Upper lobe of right lung (tissue), 1 donor: ENCODE measurements at regions not wholly inside any gene's neighbourhood (a gene's known extent, or its start where the extent isn't known, plus 50 kb on each side); places are given as distances from the start of the nearest gene placed in this dataset.
A peak's percentile ranks its signal among the peaks of the same experiment; 100 is the strongest.

Source experiments
- ATAC-seq: fragments of 200-7000 bp; cut with Tn5 transposase; one replicate; pipeline ENCODE4 v1.9.1; 2020; ENCODE audit warnings: mild to moderate bottlenecking, moderate library complexity
- DNase-seq: peaks from one replicate; pipeline ENCODE4 v3.0.0-alpha.2; 2020
- H3K27ac ChIP-seq: fragments of 200-600 bp; one replicate; pipeline ENCODE4 v1.8.0; 2022
- H3K27me3 ChIP-seq: fragments of 200-600 bp; one replicate; pipeline ENCODE4 v1.8.0; 2022; ENCODE audit warnings: mild to moderate bottlenecking
- H3K36me3 ChIP-seq: fragments of 200-600 bp; one replicate; pipeline ENCODE4 v1.8.0; 2022
- H3K4me1 ChIP-seq: fragments of 200-600 bp; one replicate; pipeline ENCODE4 v1.8.0; 2022
- H3K4me3 ChIP-seq: fragments of 200-600 bp; one replicate; pipeline ENCODE4 v1.8.0; 2022; ENCODE audit warnings: mild to moderate bottlenecking
- H3K9me3 ChIP-seq: fragments of 200-600 bp; one replicate; pipeline ENCODE4 v1.8.0; 2022
- CTCF ChIP-seq: fragments of 200-600 bp; IDR thresholded peaks from one replicate; pipeline ENCODE4 v1.8.0; 2022; ENCODE audit warnings: antibody characterized with exemption
- intact Hi-C: fragments of 100-400 bp; cut with DNase I; formaldehyde crosslinking; loops from one replicate; pipeline ENCODE4 v1.11.0; 2022
- donor health status: DM: no; HTN: yes; CAD: no; lungs with severe emphysema.

GRCh38 chr14:49306152-49306751, 279.9 kb downstream of the RPS29 start:
- Histone ChIP-seq H3K36me3 (no peaks in the 10 kb centered on the region), H3K27ac (no peak overlapping the region), H3K27me3 (no peaks in the 10 kb centered on the region), H3K4me3 (no peak overlapping the region), H3K4me1 (no peaks in the 10 kb centered on the region), H3K9me3 (no peaks in the 10 kb centered on the region)
- intact Hi-C loops, result no loop called here
- ATAC-seq (no peak), DNase-seq (no peak)
- peak; percentile 52 for TF ChIP-seq CTCF

DNA sequence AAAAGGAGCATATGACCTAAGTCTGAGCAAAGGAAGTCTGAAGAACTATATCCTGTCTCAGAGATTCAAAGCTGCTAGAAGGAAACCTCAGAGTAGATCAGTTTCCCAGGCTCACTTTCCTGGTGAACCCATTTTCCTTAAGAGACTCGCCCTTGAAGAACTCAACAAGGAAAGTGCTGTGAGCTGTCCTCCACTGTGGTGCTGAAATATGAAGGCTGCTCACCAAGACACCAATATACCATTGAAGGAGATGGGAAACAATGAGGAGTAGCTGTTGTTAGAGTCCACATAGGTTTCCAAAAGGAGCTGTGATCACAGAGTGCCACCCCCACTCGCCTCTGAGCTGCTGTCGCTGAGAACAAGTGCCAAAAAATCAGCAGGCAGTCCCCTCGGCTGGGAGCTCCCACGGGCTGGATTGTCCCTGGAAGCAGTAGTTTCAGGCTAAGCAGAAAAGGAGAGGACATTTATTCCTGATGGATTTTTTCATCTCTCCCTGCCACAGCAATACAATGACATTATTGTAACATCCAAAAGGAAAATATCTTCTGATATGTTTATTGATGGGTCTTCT, 282.1 kb downstream of the RPS29 start:
- Histone ChIP-seq H3K9me3 (no peaks in the 10 kb centered on the region), H3K27ac (no peak overlapping the region), H3K4me3 (no peak overlapping the region), H3K4me1 (no peaks in the 10 kb centered on the region), H3K36me3 (no peaks in the 10 kb centered on the region), H3K27me3 (no peaks in the 10 kb centered on the region)
- intact Hi-C loops, result no loop called here
- TF ChIP-seq CTCF, result no peak
- DNase-seq, result no peak
- peak; percentile 52 for ATAC-seq

DNA sequence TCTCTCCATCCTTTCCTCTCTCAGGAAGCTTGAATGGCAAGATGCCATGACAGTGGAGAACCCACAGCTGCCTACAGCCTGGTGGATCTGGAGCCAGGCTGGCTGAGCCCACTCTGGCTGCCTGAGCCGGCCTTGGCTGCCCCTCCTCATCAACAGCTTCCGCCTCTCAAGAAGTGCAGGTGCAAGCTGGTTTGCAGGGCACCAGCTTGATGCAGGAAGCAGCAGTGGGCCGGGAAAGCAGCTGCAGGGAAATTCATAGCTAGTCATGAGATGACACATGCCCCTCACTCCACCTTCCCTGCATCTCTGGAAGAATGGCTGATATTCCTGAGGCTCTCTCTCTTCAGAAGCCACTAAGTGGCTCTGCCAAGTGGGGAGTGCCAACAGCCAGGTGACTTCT, 289.1 kb downstream of the RPS29 start:
- ATAC-seq, result no peak

DNA sequence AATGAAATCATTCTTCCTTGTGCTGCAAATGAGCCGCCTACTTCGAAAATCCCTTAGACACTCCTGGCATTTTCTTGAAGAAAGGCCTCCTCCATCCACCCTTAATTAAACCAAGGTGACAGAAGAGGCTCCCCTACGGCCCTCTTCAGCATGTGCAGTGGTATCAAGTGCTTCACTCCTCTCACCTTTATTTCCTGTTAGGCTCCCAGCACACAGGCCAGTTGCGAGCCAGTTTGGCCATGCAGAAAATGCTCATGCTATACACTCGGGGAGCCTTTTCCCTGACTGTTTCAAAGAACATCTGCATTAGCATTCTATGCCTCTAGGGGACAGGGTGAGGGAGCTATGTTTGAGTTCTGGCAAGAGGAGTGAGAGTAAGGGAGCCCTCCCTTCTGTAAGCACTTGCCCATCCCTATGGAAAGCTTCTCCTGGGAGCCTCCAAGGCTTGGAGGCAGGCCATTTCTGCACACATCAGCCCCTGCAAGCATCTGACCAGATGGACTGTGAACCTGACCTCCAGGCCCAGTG, 291.5 kb downstream of the RPS29 start:
- H3K27ac ChIP-seq, result no peak overlapping the region
- no peaks in the 10 kb centered on the region for H3K36me3 ChIP-seq
- TF ChIP-seq CTCF, result no peak
- H3K27me3 ChIP-seq, result no peaks in the 10 kb centered on the region
- intact Hi-C loops, result no loop called here
- no peaks in the 10 kb centered on the region for H3K9me3 ChIP-seq
- DNase-seq (no peak), ATAC-seq (no peak)
- H3K4me3 ChIP-seq, result no peak overlapping the region
- no peaks in the 10 kb centered on the region for H3K4me1 ChIP-seq

More for the DNA sequence above, 289.1 kb downstream of the RPS29 start:
- Histone ChIP-seq H3K4me1 (no peaks in the 10 kb centered on the region), H3K4me3 (no peak overlapping the region), H3K9me3 (no peaks in the 10 kb centered on the region), H3K27ac (no peak overlapping the region), H3K27me3 (no peaks in the 10 kb centered on the region), H3K36me3 (no peaks in the 10 kb centered on the region)
- intact Hi-C loops, result no loop called here
- no peak for DNase-seq
- TF ChIP-seq CTCF, result no peak

DNA sequence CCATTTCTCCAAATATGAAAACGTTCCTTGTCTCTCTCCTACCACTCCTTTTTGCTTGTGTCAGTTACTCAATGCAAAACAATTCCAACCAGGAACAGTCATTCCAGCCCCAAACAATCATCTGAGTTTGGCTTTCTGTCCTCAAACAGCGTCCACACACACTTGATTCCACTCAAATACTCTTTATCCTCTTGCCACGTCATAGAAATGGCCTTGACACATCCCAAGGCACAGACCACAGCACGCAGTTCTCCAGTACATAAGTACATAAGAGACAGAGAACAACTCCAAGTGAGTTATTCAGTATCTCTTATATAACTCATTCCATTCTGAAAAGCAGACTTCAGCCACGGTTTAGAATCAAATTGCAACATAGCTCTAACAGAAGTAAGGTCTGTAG, 299.2 kb downstream of the RPS29 start:
- Histone ChIP-seq H3K27ac (no peak overlapping the region), H3K27me3 (no peaks in the 10 kb centered on the region), H3K4me3 (no peak overlapping the region), H3K4me1 (no peaks in the 10 kb centered on the region), H3K9me3 (no peaks in the 10 kb centered on the region), H3K36me3 (no peaks in the 10 kb centered on the region)
- TF ChIP-seq CTCF, result no peak
- no peak for DNase-seq
- ATAC-seq, result no peak
- intact Hi-C loops, result no loop called here
